PFSK-1 (cell line): ENCODE measurements at regions not wholly inside any gene's neighbourhood (a gene's known extent, or its start where the extent isn't known, plus 50 kb on each side); places are given as distances from the start of the nearest gene placed in this dataset.

Experiments
- POLR2AphosphoS5 ChIP-seq: IDR thresholded peaks from 2 replicates; pipeline ENCODE4 v1.6.1; 2012; ENCODE audit warnings: low read depth, mild to moderate bottlenecking, control low read depth, low read length, moderate library complexity
- REST ChIP-seq, 2 experiments: IDR thresholded peaks; 2 replicates each; pipeline versions ENCODE4 v1.6.1 to v1.8.0; 2011 to 2012; ENCODE audit warnings: low read depth in 2 of 2, low read length in 2 of 2, control low read depth in 1 of 2, inconsistent platforms in 1 of 2, mild to moderate bottlenecking in 1 of 2, moderate library complexity in 1 of 2; ENCODE audit not compliant: insufficient read depth in 1 of 2
- SIN3A ChIP-seq: IDR thresholded peaks from 2 replicates; pipeline ENCODE4 v1.6.1; 2012; ENCODE audit warnings: mild to moderate bottlenecking, low read length, moderate library complexity, borderline replicate concordance; ENCODE audit not compliant: insufficient read depth
- TAF1 ChIP-seq: IDR thresholded peaks from 2 replicates; pipeline ENCODE4 v1.6.1; 2012; ENCODE audit warnings: low read length, control low read depth, borderline replicate concordance; ENCODE audit not compliant: insufficient read depth

GRCh38 chr10:4252701-4253100 lies 467.7 kb upstream of the KLF6 start:
- no peak for TF ChIP-seq POLR2AphosphoS5
- no peak for TF ChIP-seq TAF1
- no peak for TF ChIP-seq REST (IDR thresholded peaks at IDR 0.05; ENCODE audit: insufficient read depth in 1 of 2, low read depth in 2 of 2, low read length in 2 of 2)
- no peak for TF ChIP-seq SIN3A
